ENCODE measurements at regions not wholly inside any gene's neighbourhood (a gene's known extent, or its start where the extent isn't known, plus 50 kb on each side); places are given as distances from the start of the nearest gene placed in this dataset.

DNA sequence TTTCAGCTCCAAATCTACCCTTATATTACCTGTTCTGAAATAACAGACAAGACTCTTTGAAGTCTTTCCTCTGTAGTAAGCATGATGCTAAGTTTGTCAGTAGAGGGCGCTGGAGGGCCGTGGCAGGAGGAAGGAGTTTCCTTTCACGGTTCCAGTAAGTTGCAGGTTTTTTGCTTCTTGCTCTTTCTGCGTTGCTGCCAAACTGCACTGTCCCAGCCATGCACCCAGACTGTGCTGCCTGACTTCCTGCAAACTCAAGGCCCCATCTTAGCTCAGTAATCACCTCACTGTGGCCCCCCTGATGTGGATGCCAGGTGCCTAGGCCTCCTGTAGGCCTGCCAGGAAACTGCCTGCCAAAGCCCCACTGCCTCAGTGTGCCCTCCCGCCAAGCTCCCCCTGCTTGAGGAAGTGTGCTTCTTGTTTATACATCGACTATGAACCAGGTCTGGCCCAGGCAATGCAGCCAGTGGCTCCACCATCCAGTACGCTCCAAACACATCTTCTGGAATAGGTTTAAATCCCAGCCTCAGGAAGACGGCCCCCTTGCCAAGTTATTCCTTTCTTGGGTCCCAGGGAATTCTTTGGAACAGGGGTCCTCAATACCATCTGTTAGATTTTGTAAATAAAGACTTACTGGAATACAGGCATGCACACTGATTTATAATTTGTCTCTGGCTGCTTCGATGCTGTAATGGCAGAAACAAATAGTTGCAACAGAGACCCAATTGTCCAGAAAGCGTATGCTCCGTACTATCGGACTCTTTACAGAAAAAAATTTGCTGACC lies 193.7 kb upstream of the LRIG3 start:
- TF ChIP-seq PHF8 (CRISPR knock-in tag; IDR thresholded peaks at IDR 0.05) (no peak), CEBPB (IDR thresholded peaks at IDR 0.05; ENCODE audit: borderline replicate concordance, low read depth, low read length) (no peak), HCFC1 (IDR thresholded peaks at IDR 0.05; ENCODE audit: low read depth, low read length) (no peak), FOSL2 (CRISPR knock-in tag; IDR thresholded peaks at IDR 0.05) (no peak), DPF2 (CRISPR knock-in tag; IDR thresholded peaks at IDR 0.05; ENCODE audit: borderline replicate concordance, low read depth) (no peak), NR3C1 (CRISPR knock-in tag; IDR thresholded peaks at IDR 0.05) (no peak), NFE2 (CRISPR knock-in tag; IDR thresholded peaks at IDR 0.05) (no peak), KDM1A (CRISPR knock-in tag; IDR thresholded peaks at IDR 0.05) (no peak), ZNF570 (CRISPR knock-in tag; IDR thresholded peaks at IDR 0.05; ENCODE audit: borderline replicate concordance) (no peak), RFX1 (IDR thresholded peaks at IDR 0.05) (no peak)
- TF ChIP-seq, protein P1, sequence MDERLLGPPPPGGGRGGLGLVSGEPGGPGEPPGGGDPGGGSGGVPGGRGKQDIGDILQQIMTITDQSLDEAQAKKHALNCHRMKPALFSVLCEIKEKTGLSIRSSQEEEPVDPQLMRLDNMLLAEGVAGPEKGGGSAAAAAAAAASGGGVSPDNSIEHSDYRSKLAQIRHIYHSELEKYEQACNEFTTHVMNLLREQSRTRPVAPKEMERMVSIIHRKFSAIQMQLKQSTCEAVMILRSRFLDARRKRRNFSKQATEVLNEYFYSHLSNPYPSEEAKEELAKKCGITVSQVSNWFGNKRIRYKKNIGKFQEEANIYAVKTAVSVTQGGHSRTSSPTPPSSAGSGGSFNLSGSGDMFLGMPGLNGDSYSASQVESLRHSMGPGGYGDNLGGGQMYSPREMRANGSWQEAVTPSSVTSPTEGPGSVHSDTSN (CRISPR knock-in tag; IDR thresholded peaks at IDR 0.05): no peak
- TF ChIP-seq, protein P2, sequence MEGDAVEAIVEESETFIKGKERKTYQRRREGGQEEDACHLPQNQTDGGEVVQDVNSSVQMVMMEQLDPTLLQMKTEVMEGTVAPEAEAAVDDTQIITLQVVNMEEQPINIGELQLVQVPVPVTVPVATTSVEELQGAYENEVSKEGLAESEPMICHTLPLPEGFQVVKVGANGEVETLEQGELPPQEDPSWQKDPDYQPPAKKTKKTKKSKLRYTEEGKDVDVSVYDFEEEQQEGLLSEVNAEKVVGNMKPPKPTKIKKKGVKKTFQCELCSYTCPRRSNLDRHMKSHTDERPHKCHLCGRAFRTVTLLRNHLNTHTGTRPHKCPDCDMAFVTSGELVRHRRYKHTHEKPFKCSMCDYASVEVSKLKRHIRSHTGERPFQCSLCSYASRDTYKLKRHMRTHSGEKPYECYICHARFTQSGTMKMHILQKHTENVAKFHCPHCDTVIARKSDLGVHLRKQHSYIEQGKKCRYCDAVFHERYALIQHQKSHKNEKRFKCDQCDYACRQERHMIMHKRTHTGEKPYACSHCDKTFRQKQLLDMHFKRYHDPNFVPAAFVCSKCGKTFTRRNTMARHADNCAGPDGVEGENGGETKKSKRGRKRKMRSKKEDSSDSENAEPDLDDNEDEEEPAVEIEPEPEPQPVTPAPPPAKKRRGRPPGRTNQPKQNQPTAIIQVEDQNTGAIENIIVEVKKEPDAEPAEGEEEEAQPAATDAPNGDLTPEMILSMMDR (CRISPR knock-in tag; IDR thresholded peaks at IDR 0.05): peak; percentile 82

Measured in HepG2 (cell line).